IMR-90 (cell line): ENCODE measurements at regions not wholly inside any gene's neighbourhood (a gene's known extent, or its start where the extent isn't known, plus 50 kb on each side); places are given as distances from the start of the nearest gene placed in this dataset.

Experiments
- CTCF ChIP-seq: conservative IDR thresholded peaks from 2 replicates; pipeline ENCODE4 v1.5.1; 2012; ENCODE audit warnings: mild to moderate bottlenecking, low read depth, low read length, improper control_type of control experiment
- MXI1 ChIP-seq: IDR thresholded peaks from 2 replicates; pipeline ENCODE4 v1.6.1; 2012; ENCODE audit warnings: low read depth, mild to moderate bottlenecking, low read length, moderate library complexity, borderline replicate concordance
- POLR2A ChIP-seq: IDR thresholded peaks from 2 replicates; pipeline ENCODE4 v1.6.1; 2012; ENCODE audit warnings: mild to moderate bottlenecking, low read depth, low read length
- RAD21 ChIP-seq: IDR thresholded peaks from 2 replicates; pipeline ENCODE4 v1.6.1; 2012; ENCODE audit warnings: low read length, improper control_type of control experiment
- USF2 ChIP-seq: fragments of 150-350 bp; IDR thresholded peaks from 2 replicates; pipeline ENCODE4 v1.6.1; 2017; ENCODE audit warnings: mild to moderate bottlenecking, antibody characterized with exemption, low read length, low read depth

GRCh38 chr3:5332270-5332956, 144.9 kb downstream of the EDEM1 start:
- TF ChIP-seq POLR2A (no peak), CTCF (no peak), MXI1 (no peak), RAD21 (no peak), USF2 (no peak)
